ENCODE measurements at regions not wholly inside any gene's neighbourhood (a gene's known extent, or its start where the extent isn't known, plus 50 kb on each side); places are given as distances from the start of the nearest gene placed in this dataset.

- no peak for TF ChIP-seq CTCF (IDR thresholded peaks at IDR 0.05)
- no peak for TF ChIP-seq POLR2A (IDR thresholded peaks at IDR 0.05)
- no peak for TF ChIP-seq EP300 (IDR thresholded peaks at IDR 0.05)
These were observed 174.7 kb upstream of the IL12A start for GRCh38 chr3:159813822-159814531.
